Kidney epithelial cell (primary cell): ENCODE measurements at regions not wholly inside any gene's neighbourhood (a gene's known extent, or its start where the extent isn't known, plus 50 kb on each side); places are given as distances from the start of the nearest gene placed in this dataset.
"Not testable (repeated sequence)": the region's sequence is repeated elsewhere in the genome, so short reads cannot be mapped to it uniquely, and the experiment has no call there.

Source experiments
- DNase-seq: peaks from one replicate; pipeline ENCODE4 v3.0.0-alpha.2; 2010; ENCODE audit warnings: low read depth
- H3K27me3 ChIP-seq: 2 replicates; pipeline ENCODE4 v1.6.0; 2011; ENCODE audit warnings: low read length; ENCODE audit not compliant: control insufficient read depth, insufficient read depth
- H3K36me3 ChIP-seq: 2 replicates; pipeline ENCODE4 v1.5.1; 2011; ENCODE audit warnings: low read length; ENCODE audit not compliant: control insufficient read depth, insufficient read depth
- H3K4me3 ChIP-seq: 2 replicates; pipeline ENCODE4 v1.5.1; 2011; ENCODE audit warnings: low read depth, mild to moderate bottlenecking, control low read depth, low read length
- TF ChIP-seq, protein P1 (sequence below): IDR thresholded peaks from 2 replicates; pipeline ENCODE4 v1.5.1; 2011; ENCODE audit warnings: mild to moderate bottlenecking, moderate library complexity, low read length, control low read depth, inconsistent platforms; ENCODE audit not compliant: insufficient read depth, poor library complexity, severe bottlenecking

DNA sequence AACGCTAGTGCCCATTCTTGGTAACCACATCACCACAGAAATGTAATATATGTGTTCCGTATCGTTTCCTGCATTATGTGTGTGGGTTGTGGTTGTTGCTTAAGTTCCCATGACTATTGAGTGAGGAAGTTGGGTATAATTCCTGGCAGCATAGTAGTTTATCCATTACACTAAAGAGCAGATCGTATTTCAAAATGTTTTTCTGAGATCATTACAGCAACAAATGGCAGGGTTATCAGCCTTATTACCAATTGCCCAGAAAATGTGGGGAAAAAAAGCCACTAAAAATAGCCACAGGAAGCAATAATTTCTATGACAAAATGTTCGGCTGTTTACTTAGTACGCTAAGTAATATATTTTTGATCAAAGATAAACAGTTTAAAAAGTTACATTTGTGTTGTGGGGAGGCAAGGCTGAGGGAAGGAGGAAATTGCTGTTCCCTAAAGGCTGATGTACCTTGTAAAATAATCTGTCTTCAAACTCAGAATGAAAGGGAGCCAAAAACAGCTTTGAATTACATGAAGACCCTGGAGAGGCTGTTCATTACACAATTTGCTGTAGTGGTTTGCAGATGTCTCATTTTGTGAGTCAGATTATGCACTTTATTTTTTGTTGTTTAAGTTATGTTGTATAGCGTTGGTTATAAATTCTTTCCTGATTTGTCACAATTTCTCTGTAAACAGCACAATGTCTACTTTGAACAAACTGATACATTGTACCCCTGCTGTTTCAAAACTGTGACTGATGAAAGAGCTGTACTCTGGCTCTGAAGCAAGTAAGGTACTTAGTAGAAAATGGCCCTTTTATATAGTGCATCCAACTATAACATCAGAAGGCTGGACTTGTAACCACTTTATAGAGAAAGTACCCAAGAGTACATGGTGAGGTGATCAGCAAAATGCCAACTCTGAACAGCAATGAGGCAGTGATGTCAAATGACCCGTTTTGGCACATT lies 1028.5 kb downstream of the NR2F1-AS1 start:
- no peak overlapping the region for H3K4me3 ChIP-seq
- peak; percentile 85 for DNase-seq
- no peaks in the 10 kb centered on the region for H3K36me3 ChIP-seq
- TF ChIP-seq, protein P1, sequence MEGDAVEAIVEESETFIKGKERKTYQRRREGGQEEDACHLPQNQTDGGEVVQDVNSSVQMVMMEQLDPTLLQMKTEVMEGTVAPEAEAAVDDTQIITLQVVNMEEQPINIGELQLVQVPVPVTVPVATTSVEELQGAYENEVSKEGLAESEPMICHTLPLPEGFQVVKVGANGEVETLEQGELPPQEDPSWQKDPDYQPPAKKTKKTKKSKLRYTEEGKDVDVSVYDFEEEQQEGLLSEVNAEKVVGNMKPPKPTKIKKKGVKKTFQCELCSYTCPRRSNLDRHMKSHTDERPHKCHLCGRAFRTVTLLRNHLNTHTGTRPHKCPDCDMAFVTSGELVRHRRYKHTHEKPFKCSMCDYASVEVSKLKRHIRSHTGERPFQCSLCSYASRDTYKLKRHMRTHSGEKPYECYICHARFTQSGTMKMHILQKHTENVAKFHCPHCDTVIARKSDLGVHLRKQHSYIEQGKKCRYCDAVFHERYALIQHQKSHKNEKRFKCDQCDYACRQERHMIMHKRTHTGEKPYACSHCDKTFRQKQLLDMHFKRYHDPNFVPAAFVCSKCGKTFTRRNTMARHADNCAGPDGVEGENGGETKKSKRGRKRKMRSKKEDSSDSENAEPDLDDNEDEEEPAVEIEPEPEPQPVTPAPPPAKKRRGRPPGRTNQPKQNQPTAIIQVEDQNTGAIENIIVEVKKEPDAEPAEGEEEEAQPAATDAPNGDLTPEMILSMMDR: no peak
- no peaks in the 10 kb centered on the region for H3K27me3 ChIP-seq

DNA sequence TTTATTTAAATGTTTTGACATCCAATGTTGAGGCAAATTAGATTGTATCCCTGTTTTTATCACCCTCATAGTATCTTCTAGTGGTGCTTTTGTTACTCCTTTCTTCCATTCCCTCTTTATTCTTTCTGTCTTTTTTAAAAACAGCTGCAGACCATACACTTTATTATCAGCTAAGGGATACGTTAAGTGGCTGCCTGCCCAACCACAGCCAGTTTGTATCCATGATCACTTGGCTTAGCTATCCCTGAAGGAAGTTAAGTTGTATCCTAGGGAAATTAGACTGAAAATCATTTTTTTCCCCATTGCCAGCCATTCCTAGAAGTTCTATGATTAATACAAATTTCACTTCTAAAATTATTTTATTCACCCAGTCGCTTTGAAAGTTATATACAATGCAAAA lies 1032.7 kb downstream of the NR2F1-AS1 start:
- DNase-seq: no peak
- no peaks in the 10 kb centered on the region for H3K27me3 ChIP-seq
- TF ChIP-seq, protein P1: no peak
- no peak overlapping the region for H3K4me3 ChIP-seq
- H3K36me3 ChIP-seq: no peaks in the 10 kb centered on the region

DNA sequence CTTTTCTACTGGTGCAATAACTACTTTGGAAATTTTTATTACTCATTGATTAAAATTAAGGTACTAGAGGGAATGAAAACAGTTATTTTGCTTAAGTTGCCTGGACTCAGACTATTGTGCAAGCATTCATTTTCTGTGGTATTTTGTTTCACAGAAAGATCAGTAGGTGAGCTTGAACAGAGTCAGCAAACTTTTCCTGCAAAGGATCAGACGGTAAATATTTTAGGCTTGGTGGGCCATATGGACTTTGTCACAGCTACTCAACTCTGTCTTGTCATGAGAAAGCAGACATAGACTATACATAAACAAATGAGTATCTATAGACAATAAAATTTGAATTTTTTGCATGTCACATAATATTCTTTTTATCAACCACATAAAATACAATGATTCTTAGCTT lies 1036.4 kb downstream of the NR2F1-AS1 start:
- TF ChIP-seq, protein P1: no peak
- no peak for DNase-seq
- Histone ChIP-seq H3K36me3 (no peaks in the 10 kb centered on the region), H3K27me3 (no peaks in the 10 kb centered on the region), H3K4me3 (no peak overlapping the region)

DNA sequence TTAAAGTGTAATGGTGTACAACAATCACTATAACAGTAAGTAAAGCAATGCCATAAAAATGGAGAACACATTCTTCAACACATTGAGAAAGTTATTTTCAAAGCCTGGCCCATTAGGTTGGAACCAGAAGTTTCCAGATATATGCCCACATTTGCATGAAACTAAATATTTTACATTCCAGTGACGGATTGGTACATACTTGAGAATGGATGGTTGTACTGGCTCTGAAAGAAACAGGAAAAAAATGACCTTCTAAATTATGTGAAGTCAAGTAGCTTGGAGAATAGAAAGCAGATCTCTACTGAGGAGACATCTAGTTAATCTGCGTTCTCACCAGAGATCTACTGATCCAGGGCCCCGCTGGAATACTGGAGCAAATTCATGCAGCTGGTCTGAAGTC lies 1037.0 kb downstream of the NR2F1-AS1 start:
- DNase-seq: no peak
- H3K4me3 ChIP-seq: no peak overlapping the region
- no peaks in the 10 kb centered on the region for H3K36me3 ChIP-seq
- H3K27me3 ChIP-seq: no peaks in the 10 kb centered on the region
- TF ChIP-seq, protein P1: no peak

DNA sequence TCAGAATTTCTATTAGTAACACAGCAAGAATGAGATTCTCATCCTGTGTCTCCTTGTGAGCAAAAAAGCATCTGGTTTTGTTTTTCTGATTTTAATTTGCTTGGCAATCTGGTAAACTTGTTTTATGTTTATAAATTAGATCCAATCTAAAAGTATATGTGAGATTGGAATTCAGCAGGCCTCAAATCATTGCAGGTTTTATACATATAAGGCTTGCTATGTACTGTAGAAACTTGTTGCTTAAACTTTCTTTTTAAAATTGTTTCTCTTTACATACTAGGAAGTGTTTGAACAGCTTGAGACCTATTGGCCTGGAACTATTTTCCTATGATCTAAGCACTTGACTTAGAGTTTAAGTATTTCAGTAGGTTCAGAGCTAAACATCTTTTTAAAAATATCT lies 1037.8 kb downstream of the NR2F1-AS1 start:
- TF ChIP-seq, protein P1: no peak
- Histone ChIP-seq H3K27me3 (no peaks in the 10 kb centered on the region), H3K4me3 (no peak overlapping the region), H3K36me3 (no peaks in the 10 kb centered on the region)
- no peak for DNase-seq

DNA sequence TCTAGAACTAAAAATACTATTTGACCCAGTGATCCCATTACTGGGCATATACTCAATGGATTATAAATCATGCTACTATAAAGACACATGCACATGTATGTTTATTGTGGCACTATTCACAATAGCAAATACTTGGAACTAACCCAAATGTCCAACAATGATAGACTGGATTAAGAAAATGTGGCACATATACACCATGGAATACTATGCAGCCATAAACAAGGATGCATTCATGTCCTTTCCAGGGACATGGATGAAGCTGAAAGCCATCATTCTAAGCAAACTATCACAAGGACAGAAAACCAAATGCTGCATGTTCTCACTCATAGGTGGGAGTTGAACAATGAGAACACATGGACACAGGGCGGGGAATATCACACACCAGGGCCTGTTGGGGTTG lies 1039.0 kb downstream of the NR2F1-AS1 start:
- not testable (repeated sequence) for H3K36me3 ChIP-seq, DNase-seq, H3K27me3 ChIP-seq, H3K4me3 ChIP-seq
